Vagina (tissue), 2 donors: ENCODE measurements at regions not wholly inside any gene's neighbourhood (a gene's known extent, or its start where the extent isn't known, plus 50 kb on each side); places are given as distances from the start of the nearest gene placed in this dataset.

Experiments
- CTCF ChIP-seq, 3 experiments: fragments of 450-650 bp in 2 of 3; fragments of 200-600 bp in 1 of 3; sonication (generic) in 1 of 3; IDR thresholded peaks; one replicate each; pipeline ENCODE4 v1.5.1; 2017 to 2019; ENCODE audit warnings: antibody characterized with exemption in 3 of 3, mild to moderate bottlenecking in 2 of 3, moderate library complexity in 2 of 3
- POLR2A ChIP-seq, 2 donors: fragments of 450-650 bp; IDR thresholded peaks; one replicate each; pipeline ENCODE4 v1.6.1; 2017; ENCODE audit warnings: antibody characterized with exemption in 2 of 2, mild to moderate bottlenecking in 2 of 2, moderate library complexity in 2 of 2
- POLR2AphosphoS5 ChIP-seq, 2 donors: sonication (generic); formaldehyde crosslinking; IDR thresholded peaks; one replicate each; pipeline ENCODE4 v1.9.0; 2017; ENCODE audit warnings: antibody characterized with exemption in 2 of 2, mild to moderate bottlenecking in 2 of 2, low read depth in 1 of 2; ENCODE audit not compliant: insufficient read depth in 1 of 2

GRCh38 chr4:167339781-167340180, 105.5 kb upstream of the SPOCK3 start:
- TF ChIP-seq CTCF (IDR thresholded peaks at IDR 0.05) = no peak
- no peak for TF ChIP-seq POLR2AphosphoS5 (IDR thresholded peaks at IDR 0.05; ENCODE audit: insufficient read depth in 1 of 2, low read depth in 1 of 2)
- TF ChIP-seq POLR2A (IDR thresholded peaks at IDR 0.05) = no peak
